Panc1 (cell line): ENCODE measurements at regions not wholly inside any gene's neighbourhood (a gene's known extent, or its start where the extent isn't known, plus 50 kb on each side); places are given as distances from the start of the nearest gene placed in this dataset.

ENCODE experiments used
- ATAC-seq: fragments of 200-7000 bp; cut with Tn5 transposase; 2 replicates; pipeline ENCODE4 v1.9.1; 2020; ENCODE audit warnings: mild to moderate bottlenecking, moderate library complexity
- BruUV-seq: library from RNA; stranded (reverse); fragments of 400-500 nt; replicated peaks from 2 replicates; lab custom pipeline; 2021; lab: Mats Ljungman, UMichigan
- CTCF ChIA-PET: fragments of 300-600 bp; sonication (Branson Sonifier 250); formaldehyde crosslinking; loops from one replicate; lab custom pipeline; 2022; ENCODE audit warnings: antibody characterized with exemption; lab: Charles Lee
- POLR2A ChIA-PET: fragments of 300-600 bp; sonication (Branson Sonifier 250); formaldehyde crosslinking; loops from one replicate; lab custom pipeline; 2022; ENCODE audit warnings: antibody characterized with exemption; lab: Charles Lee
- DNase-seq: peaks from one replicate; pipeline ENCODE4 v3.0.0-alpha.2; 2010; ENCODE audit warnings: low read depth, low spot score
- H3K27ac ChIP-seq: 2 replicates; pipeline ENCODE4 v1.5.1; 2011; ENCODE audit warnings: mild to moderate bottlenecking, low read length, inconsistent platforms
- H3K27me3 ChIP-seq: fragments of 200-500 bp; sonication (Bioruptor generic); 2 replicates; pipeline ENCODE4 v1.6.0; 2014; ENCODE audit warnings: low read length, inconsistent platforms; ENCODE audit not compliant: control insufficient read depth, insufficient read depth
- H3K36me3 ChIP-seq: fragments of 200-500 bp; sonication (Bioruptor generic); 2 replicates; pipeline ENCODE4 v1.5.1; 2014; ENCODE audit warnings: inconsistent platforms, mild to moderate bottlenecking, low read length, moderate library complexity; ENCODE audit not compliant: control insufficient read depth, insufficient read depth
- H3K4me1 ChIP-seq: 2 replicates; pipeline ENCODE4 v1.5.1; 2011; ENCODE audit warnings: inconsistent platforms, mild to moderate bottlenecking, low read length, moderate library complexity; ENCODE audit not compliant: control insufficient read depth, insufficient read depth
- H3K4me3 ChIP-seq, 2 experiments: 2 replicates each; pipeline ENCODE4 v1.5.1; 2011 to 2012; ENCODE audit warnings: low read depth in 2 of 2, low read length in 2 of 2, mild to moderate bottlenecking in 2 of 2, inconsistent platforms in 1 of 2, moderate library complexity in 1 of 2
- H3K9me3 ChIP-seq: fragments of 200-500 bp; sonication (Bioruptor generic); 2 replicates; pipeline ENCODE4 v1.5.1; 2014; ENCODE audit warnings: low read depth, mild to moderate bottlenecking, inconsistent platforms, low read length, moderate library complexity; ENCODE audit not compliant: control insufficient read depth, insufficient read depth
- POLR2AphosphoS5 ChIP-seq: IDR thresholded peaks from 2 replicates; pipeline ENCODE4 v1.6.1; 2012; ENCODE audit warnings: mild to moderate bottlenecking, low read depth, low read length, moderate library complexity
- SIN3A ChIP-seq: IDR thresholded peaks from 2 replicates; pipeline ENCODE4 v1.6.1; 2012; ENCODE audit warnings: low read depth, mild to moderate bottlenecking, low read length, moderate library complexity, borderline replicate concordance; ENCODE audit not compliant: insufficient read depth
- TCF7L2 ChIP-seq: IDR thresholded peaks from 2 replicates; pipeline ENCODE4 v1.6.1; 2011; ENCODE audit warnings: mild to moderate bottlenecking, low read depth, low read length, inconsistent platforms
- in situ Hi-C: cut with HindIII; loops from 2 replicates; pipeline ENCODE4 v1.10.0; 2016; ENCODE audit warnings: low sequenced_read_pairs, low pct_unique_long_range_greater_than_20kb
- intact Hi-C: fragments of 100-400 bp; cut with micrococcal nuclease; formaldehyde crosslinking; loops from one replicate; pipeline ENCODE4 v1.10.0; 2022; ENCODE audit not compliant: unreplicated experiment
- TF ChIP-seq, protein P1 (sequence below), 2 experiments: IDR thresholded peaks; 2 replicates each; pipeline ENCODE4 v1.6.1; 2011 to 2012; ENCODE audit warnings: low read depth in 2 of 2, control low read depth in 1 of 2, low read length in 1 of 2, mild to moderate bottlenecking in 1 of 2, moderate library complexity in 1 of 2; ENCODE audit not compliant: insufficient read depth in 1 of 2
- TF ChIP-seq, protein P2 (sequence below): fragments of 450-650 bp; IDR thresholded peaks from 2 replicates; pipeline ENCODE4 v1.5.1; 2017; ENCODE audit warnings: mild to moderate bottlenecking

DNA sequence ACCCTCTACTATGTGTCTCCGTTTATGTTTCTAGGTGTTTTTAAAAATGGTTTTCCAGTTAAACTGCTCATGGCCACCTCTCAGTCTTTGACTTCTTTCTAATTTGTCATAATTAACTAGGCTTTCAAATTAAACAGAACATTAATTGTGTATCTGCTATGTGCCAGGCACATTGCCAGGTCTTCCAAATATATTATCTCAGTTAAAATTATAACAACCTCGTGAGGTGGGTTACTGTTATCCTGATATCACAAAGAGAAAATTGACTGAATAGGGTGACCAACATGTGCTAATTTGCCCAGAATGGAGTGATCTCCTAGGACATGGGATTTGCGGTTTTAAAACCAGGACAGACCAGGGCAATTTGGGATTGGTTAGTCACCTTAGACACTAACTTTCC lies 222.4 kb upstream of the TLE3 start:
- Histone ChIP-seq H3K27ac (no peak overlapping the region), H3K4me3 (no peak overlapping the region), H3K27me3 (no peaks in the 10 kb centered on the region), H3K9me3 (no peaks in the 10 kb centered on the region), H3K4me1 (peaks cover 22% of the 10 kb centered on the region), H3K36me3 (no peaks in the 10 kb centered on the region)
- POLR2A ChIA-PET, result no interaction called here
- no TSS peak for BruUV-seq
- TF ChIP-seq POLR2AphosphoS5, result no peak
- TF ChIP-seq, protein P1, sequence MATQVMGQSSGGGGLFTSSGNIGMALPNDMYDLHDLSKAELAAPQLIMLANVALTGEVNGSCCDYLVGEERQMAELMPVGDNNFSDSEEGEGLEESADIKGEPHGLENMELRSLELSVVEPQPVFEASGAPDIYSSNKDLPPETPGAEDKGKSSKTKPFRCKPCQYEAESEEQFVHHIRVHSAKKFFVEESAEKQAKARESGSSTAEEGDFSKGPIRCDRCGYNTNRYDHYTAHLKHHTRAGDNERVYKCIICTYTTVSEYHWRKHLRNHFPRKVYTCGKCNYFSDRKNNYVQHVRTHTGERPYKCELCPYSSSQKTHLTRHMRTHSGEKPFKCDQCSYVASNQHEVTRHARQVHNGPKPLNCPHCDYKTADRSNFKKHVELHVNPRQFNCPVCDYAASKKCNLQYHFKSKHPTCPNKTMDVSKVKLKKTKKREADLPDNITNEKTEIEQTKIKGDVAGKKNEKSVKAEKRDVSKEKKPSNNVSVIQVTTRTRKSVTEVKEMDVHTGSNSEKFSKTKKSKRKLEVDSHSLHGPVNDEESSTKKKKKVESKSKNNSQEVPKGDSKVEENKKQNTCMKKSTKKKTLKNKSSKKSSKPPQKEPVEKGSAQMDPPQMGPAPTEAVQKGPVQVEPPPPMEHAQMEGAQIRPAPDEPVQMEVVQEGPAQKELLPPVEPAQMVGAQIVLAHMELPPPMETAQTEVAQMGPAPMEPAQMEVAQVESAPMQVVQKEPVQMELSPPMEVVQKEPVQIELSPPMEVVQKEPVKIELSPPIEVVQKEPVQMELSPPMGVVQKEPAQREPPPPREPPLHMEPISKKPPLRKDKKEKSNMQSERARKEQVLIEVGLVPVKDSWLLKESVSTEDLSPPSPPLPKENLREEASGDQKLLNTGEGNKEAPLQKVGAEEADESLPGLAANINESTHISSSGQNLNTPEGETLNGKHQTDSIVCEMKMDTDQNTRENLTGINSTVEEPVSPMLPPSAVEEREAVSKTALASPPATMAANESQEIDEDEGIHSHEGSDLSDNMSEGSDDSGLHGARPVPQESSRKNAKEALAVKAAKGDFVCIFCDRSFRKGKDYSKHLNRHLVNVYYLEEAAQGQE (IDR thresholded peaks at IDR 0.05; ENCODE audit: insufficient read depth in 1 of 2, low read depth in 2 of 2, low read length in 1 of 2), result no peak
- TF ChIP-seq, protein P2, sequence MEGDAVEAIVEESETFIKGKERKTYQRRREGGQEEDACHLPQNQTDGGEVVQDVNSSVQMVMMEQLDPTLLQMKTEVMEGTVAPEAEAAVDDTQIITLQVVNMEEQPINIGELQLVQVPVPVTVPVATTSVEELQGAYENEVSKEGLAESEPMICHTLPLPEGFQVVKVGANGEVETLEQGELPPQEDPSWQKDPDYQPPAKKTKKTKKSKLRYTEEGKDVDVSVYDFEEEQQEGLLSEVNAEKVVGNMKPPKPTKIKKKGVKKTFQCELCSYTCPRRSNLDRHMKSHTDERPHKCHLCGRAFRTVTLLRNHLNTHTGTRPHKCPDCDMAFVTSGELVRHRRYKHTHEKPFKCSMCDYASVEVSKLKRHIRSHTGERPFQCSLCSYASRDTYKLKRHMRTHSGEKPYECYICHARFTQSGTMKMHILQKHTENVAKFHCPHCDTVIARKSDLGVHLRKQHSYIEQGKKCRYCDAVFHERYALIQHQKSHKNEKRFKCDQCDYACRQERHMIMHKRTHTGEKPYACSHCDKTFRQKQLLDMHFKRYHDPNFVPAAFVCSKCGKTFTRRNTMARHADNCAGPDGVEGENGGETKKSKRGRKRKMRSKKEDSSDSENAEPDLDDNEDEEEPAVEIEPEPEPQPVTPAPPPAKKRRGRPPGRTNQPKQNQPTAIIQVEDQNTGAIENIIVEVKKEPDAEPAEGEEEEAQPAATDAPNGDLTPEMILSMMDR, result no peak
- ATAC-seq (no peak), DNase-seq (no peak)
- intact Hi-C loops, result no loop called here
- in situ Hi-C loops, result no loop called here
- CTCF ChIA-PET, result no interaction called here

DNA sequence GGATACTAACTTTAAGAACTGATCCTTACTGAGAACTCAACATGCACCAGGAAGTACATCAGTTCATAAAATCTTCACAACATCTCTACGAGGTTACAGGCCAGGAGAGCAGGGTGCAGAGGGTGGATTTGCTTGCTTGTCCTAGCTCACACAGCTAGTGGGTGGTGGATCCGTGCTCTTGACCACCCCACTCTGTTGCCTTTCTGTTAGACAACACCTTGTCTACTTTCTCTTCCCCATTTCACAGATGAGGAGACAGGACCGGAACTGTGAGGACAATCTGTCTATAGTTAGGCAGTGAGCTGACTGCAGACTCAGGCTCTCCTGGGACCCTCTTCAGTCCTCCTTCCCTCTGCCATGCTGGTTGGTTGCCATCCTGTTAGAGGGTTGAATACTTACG lies 221.7 kb upstream of the TLE3 start:
- ChIA-PET POLR2A (no interaction called here), CTCF (no interaction called here)
- Histone ChIP-seq H3K4me1 (peaks cover 18% of the 10 kb centered on the region), H3K27ac (no peak overlapping the region), H3K36me3 (no peaks in the 10 kb centered on the region), H3K27me3 (no peaks in the 10 kb centered on the region), H3K9me3 (no peaks in the 10 kb centered on the region), H3K4me3 (no peak overlapping the region)
- TF ChIP-seq TCF7L2 (no peak), SIN3A (no peak), POLR2AphosphoS5 (no peak)
- TF ChIP-seq, protein P1 (IDR thresholded peaks at IDR 0.05; ENCODE audit: insufficient read depth in 1 of 2, low read depth in 2 of 2, low read length in 1 of 2), result no peak
- TF ChIP-seq, protein P2, result no peak
- intact Hi-C loops, result loop anchor here (5.0 kb wide), 1 partner anchor 692 kb away; no protein-coding TSS in a partner anchor
- DNase-seq, result no peak
- ATAC-seq, result no peak
- in situ Hi-C loops, result no loop called here
- BruUV-seq, result no TSS peak
